ENCODE measurements at regions not wholly inside any gene's neighbourhood (a gene's known extent, or its start where the extent isn't known, plus 50 kb on each side); places are given as distances from the start of the nearest gene placed in this dataset.

- Histone ChIP-seq H2AFZ (replicated peaks; ENCODE audit: low read length, poor library complexity) (no peak overlapping the region), H3K14ac (replicated peaks; ENCODE audit: low read depth, low read length) (no peak overlapping the region), H4K5ac (ENCODE audit: low read depth, low read length) (no peak overlapping the region), H2AK5ac (ENCODE audit: low read depth, low read length) (no peak overlapping the region), H3K36me3 (ENCODE audit: control insufficient read depth, insufficient read depth, low read length) (no peaks in the 10 kb centered on the region), H3K9me1 (ENCODE audit: insufficient read depth, low read length) (no peaks in the 10 kb centered on the region), H3K79me1 (ENCODE audit: low read depth in 1 of 2, low read length in 2 of 2) (no peaks in the 10 kb centered on the region), H3K4me2 (ENCODE audit: low read depth, low read length) (no peak overlapping the region), H2BK5ac (ENCODE audit: low read depth, low read length, poor library complexity, severe bottlenecking) (no peak overlapping the region), H3K18ac (ENCODE audit: low read depth, low read length) (no peak overlapping the region), H3K4me3 (ENCODE audit: insufficient read depth, low read depth, low read length) (no peak overlapping the region), H2BK120ac (ENCODE audit: low read depth, low read length) (no peak overlapping the region), H3K23ac (ENCODE audit: low read depth, low read length) (no peak overlapping the region), H2BK20ac (ENCODE audit: low read depth, low read length) (no peak overlapping the region), H4K91ac (ENCODE audit: insufficient read depth, low read depth, low read length) (no peak overlapping the region), H3K27me3 (ENCODE audit: control insufficient read depth, insufficient read depth, low read length) (no peaks in the 10 kb centered on the region), H3K9ac (ENCODE audit: low read depth, low read length) (no peak overlapping the region), H2AK9ac (replicated peaks; ENCODE audit: low read depth, low read length, poor library complexity) (no peak overlapping the region), H3K9me3 (ENCODE audit: control insufficient read depth, insufficient read depth, low read length) (no peaks in the 10 kb centered on the region), H2BK15ac (ENCODE audit: low read depth, low read length) (no peak overlapping the region), H3K4ac (ENCODE audit: low read depth, low read length) (no peak overlapping the region), H3K56ac (ENCODE audit: extremely low read depth, insufficient read depth, low read length) (no peak overlapping the region), H3K27ac (ENCODE audit: insufficient read depth, low read length) (no peak overlapping the region), H3K4me1 (ENCODE audit: control insufficient read depth, insufficient read depth, low read length) (no peaks in the 10 kb centered on the region), H4K8ac (ENCODE audit: low read depth in 2 of 2, low read length in 2 of 2) (no peak overlapping the region), H4K20me1 (ENCODE audit: insufficient read depth, low read length) (no peaks in the 10 kb centered on the region)
- BruUV-seq (replicated peaks) = no TSS peak
- DNase-seq = no peak
- dilution Hi-C loops (cut with HindIII; ENCODE audit: low sequenced_read_pairs, unreplicated experiment) = no loop called here
- CTCF ChIA-PET = no interaction called here
- ATAC-seq (ENCODE audit: low read depth) = no peak
- POLR2A ChIA-PET (ENCODE audit: unreplicated experiment) = no interaction called here
- intact Hi-C loops (cut with micrococcal nuclease) = no loop called here
- in situ Hi-C loops (cut with MboI; ENCODE audit: low sequenced_read_pairs) = loop anchor here (25.0 kb wide), 1 partner anchor 332 kb away; no protein-coding TSS in a partner anchor
- TF ChIP-seq RFX5 (IDR thresholded peaks at IDR 0.05; ENCODE audit: low read depth, low read length) = no peak
- no peak for TF ChIP-seq NFE2L2 (IDR thresholded peaks at IDR 0.05; ENCODE audit: low read depth, low read length)
- no peak for TF ChIP-seq MAZ (IDR thresholded peaks at IDR 0.05; ENCODE audit: borderline replicate concordance, low read depth, low read length)
- TF ChIP-seq RAD21 (IDR thresholded peaks at IDR 0.05; ENCODE audit: low read length) = no peak
- TF ChIP-seq POLR2A (IDR thresholded peaks at IDR 0.05; ENCODE audit: low read depth, low read length) = no peak
- TF ChIP-seq MXI1 (IDR thresholded peaks at IDR 0.05; ENCODE audit: borderline replicate concordance, low read depth, low read length) = no peak
- no CpG with 5 or more reads among the region's 1 CpG for WGBS, 2 experiments (ENCODE audit: extremely low coverage in 2 of 2, insufficient read length in 1 of 2)
Observed at GRCh38 chr7:118094044-118094443, 89.9 kb upstream of the LSM8 start.

Measured in IMR-90 (cell line).